HG03565 (cell line): ENCODE measurements at regions not wholly inside any gene's neighbourhood (a gene's known extent, or its start where the extent isn't known, plus 50 kb on each side); places are given as distances from the start of the nearest gene placed in this dataset.
A peak's percentile ranks its signal among the peaks of the same experiment; 100 is the strongest.

Experiments
- ATAC-seq: cut with Tn5 transposase; IDR thresholded peaks from one replicate; pipeline ENCODE4 v1.9.1; 2021; ENCODE audit warnings: mild to moderate bottlenecking, moderate library complexity; ENCODE audit not compliant: unreplicated experiment

DNA sequence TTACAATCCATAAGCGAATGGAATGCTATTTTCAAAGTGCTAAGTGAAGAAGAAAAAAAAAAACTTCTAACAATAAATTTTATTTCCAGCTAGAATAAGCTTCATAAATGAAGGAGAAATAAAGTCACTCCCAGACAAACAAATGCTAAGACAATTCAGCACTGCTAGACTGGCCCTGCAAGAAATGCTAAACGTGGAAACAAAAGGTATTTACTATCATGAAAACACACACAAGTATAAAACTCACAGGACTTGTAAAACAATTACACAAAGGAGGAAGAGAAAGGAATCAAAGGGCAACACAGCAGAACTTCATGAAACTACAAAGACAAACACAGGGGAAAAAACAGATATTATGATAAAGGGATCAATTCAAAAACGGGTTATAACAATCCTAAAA, 85.8 kb upstream of the NELL2 start:
- no peak for ATAC-seq

DNA sequence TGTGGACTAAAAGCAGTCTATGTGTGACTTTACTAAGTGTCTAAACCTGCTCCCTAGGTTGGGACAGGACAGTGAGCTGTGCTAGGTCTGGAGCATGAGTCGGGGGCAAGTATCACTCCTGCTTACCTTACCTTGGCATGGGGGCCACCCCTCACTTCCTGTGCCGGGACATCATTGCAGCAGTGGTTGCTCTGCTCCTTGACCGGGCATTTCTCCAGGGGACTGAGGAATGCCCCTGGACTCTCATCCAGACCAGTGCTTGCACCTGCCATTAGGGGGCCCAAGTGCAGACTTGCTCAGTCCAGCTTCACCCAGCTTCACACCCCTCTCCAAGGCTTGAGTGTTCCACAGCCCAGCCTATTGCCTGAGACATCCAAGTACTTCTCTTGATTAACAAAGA, 84.7 kb upstream of the NELL2 start:
- no peak for ATAC-seq

DNA sequence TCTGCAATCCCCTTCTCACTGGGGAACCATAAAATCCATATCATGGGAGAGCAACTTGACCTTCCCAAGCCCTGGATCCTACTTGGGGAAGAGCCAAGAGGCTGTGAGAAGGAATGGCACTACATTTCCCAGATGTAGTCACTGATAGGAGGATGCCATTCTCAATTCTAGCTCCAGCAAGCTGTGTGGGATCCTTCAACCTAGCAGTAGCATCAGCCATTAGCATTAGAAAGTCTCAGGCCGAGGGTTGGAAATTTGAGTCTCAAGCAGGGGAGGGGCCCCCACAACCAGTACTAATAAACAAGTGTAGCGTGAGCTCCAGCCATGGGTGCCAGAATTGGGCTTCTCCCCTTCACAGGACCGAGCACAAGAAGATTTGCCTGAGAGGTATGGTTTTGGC, 84.3 kb upstream of the NELL2 start:
- no peak for ATAC-seq

DNA sequence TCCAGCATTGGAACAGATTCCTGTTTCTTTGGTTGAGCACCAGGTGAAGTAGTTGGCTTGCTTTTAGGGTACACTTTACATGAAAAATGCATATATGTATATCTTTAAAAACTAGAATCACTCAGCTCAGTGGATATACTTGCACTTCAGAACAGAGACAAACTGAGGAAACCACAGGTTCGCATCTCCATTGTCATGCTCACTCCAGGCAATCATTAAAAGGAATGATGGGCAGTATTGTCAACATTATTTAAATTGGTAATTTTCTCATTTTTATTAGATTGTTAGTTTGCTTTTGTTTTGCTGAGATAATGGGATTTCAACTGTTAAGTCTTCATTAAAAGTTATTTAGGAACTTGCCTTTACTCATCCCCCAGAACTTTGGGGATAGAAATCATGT, 71.0 kb upstream of the NELL2 start:
- no peak for ATAC-seq

DNA sequence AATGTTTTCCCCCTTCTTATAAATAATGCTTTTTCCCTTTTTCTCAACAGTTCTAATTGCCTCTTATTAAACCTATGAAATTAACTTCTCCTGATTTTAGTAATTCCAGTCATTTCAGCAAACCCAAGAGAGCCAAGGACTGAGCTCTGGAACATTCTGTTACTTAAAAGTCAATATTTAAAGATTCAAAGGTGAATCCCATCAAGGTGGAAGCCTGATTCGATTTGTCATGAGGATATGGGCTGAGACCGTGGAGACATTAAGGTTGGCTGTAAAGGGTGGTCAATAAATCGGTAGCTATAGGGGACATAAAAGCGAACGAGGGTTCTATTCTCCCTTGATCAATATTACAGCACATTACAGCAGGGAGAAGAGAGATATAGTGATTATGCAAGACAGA, 66.6 kb upstream of the NELL2 start:
- no peak for ATAC-seq

DNA sequence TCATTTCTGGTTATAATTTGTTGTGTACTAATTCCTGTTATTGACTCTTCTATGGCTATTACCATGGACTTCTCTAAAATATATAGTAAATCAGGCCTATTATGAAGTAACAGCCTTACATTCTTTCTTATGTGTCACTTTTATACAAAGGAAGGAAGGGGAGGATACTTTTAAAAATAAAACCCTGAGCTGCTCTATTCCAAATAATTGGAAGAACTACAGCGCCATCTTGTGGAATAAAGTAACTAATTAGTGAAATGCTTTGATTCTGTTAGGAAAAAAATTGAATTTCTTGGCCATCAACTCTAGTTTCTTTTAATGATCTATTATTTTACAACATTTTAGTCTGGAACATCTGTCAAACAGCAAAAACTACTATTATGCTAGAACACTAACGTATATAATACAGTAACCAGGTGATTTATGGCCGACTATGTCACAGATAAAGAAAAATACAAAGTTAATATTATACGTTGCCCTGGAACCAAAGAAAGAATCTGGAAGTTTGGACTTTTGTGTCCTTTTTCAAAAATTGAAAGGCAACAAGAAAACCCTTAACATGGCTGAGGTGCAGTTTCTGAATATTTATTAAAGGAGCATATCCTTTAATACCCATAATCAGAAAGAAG, 55.0 kb upstream of the NELL2 start:
- peak; percentile 46 for ATAC-seq

DNA sequence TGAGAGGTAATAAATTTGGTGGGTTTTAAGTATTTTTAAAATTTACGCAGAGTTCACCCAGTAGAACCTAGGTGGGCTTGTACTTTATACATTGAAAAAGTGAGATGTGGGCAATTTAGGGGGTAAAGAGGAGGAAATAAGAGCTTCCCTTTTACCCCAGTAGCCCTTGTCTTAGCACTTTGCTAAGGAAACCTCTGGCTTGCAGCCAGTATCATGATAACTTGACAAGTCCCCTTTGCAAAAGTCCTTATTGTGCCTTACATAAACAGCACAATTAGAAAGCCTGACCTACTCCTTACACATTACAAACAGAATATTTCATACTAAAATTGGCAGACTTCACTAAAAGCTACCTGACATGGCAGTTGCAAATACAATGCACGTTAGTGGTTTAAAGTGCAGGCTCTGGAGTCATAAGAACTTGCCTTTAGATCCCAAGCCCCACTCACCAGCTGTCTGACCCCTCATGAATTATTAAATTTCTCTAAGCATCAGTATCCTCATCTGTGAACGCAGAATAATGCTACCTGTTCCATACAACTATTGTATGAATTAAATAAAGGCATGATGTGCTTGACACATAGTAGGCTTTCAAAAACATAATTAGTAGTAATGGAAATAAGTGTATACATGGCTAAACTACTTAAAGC, 53.2 kb upstream of the NELL2 start:
- no peak for ATAC-seq
